HCT116 (cell line): ENCODE measurements at regions not wholly inside any gene's neighbourhood (a gene's known extent, or its start where the extent isn't known, plus 50 kb on each side); places are given as distances from the start of the nearest gene placed in this dataset.

Experiments used
- EGR1 ChIP-seq: IDR thresholded peaks from 2 replicates; pipeline ENCODE4 v1.6.1; 2012; ENCODE audit warnings: low read depth
- EZH2 ChIP-seq: fragments of 200-600 bp; sonication (generic); IDR thresholded peaks from 2 replicates; pipeline ENCODE4 v1.6.1; 2017; ENCODE audit warnings: antibody characterized with exemption, mixed run types
- FOSL1 ChIP-seq: IDR thresholded peaks from 2 replicates; pipeline ENCODE4 v1.6.1; 2012; ENCODE audit warnings: low read depth
- POLR2A ChIP-seq: IDR thresholded peaks from 2 replicates; pipeline ENCODE4 v1.7.0; 2011; ENCODE audit warnings: borderline replicate concordance; ENCODE audit not compliant: insufficient read depth, insufficient read length; ENCODE audit errors: extremely low read depth
- POLR2AphosphoS5 ChIP-seq: IDR thresholded peaks from 2 replicates; pipeline ENCODE4 v1.6.1; 2011; ENCODE audit warnings: mild to moderate bottlenecking, low read depth, low read length, moderate library complexity
- SP1 ChIP-seq: IDR thresholded peaks from 2 replicates; pipeline ENCODE4 v1.6.1; 2012; ENCODE audit warnings: low read depth
- TCF7L2 ChIP-seq: IDR thresholded peaks from 2 replicates; pipeline ENCODE4 v1.7.0; 2011; ENCODE audit warnings: borderline replicate concordance, inconsistent platforms; ENCODE audit not compliant: insufficient read depth, insufficient read length; ENCODE audit errors: extremely low read depth
- YY1 ChIP-seq: IDR thresholded peaks from 2 replicates; pipeline ENCODE4 v1.6.1; 2011; ENCODE audit warnings: low read length, low read depth, moderate library complexity, mild to moderate bottlenecking; ENCODE audit not compliant: insufficient replicate concordance; ENCODE audit errors: extremely low read depth
- ZNF274 ChIP-seq: fragments of 200-500 bp; sonication (Bioruptor generic); IDR thresholded peaks from 2 replicates; pipeline ENCODE4 v1.6.1; 2014; ENCODE audit warnings: mild to moderate bottlenecking, low read depth, low read length, inconsistent platforms
- TF ChIP-seq, protein P1 (sequence below): IDR thresholded peaks from 2 replicates; pipeline ENCODE4 v1.6.1; 2012; ENCODE audit warnings: low read depth
- TF ChIP-seq, protein P2 (sequence below), 3 experiments: fragments of 200-600 bp in 1 of 3; sonication (generic) in 1 of 3; IDR thresholded peaks in 2 of 3; conservative IDR thresholded peaks in 1 of 3; 2 replicates each; pipeline ENCODE4 v1.5.1; 2012 to 2017; ENCODE audit warnings: low read depth in 2 of 3, low read length in 2 of 3, antibody characterized with exemption in 1 of 3, borderline replicate concordance in 1 of 3, control low read depth in 1 of 3, mild to moderate bottlenecking in 1 of 3, mixed read lengths in 1 of 3, mixed run types in 1 of 3, moderate library complexity in 1 of 3; ENCODE audit not compliant: insufficient read depth in 1 of 3

DNA sequence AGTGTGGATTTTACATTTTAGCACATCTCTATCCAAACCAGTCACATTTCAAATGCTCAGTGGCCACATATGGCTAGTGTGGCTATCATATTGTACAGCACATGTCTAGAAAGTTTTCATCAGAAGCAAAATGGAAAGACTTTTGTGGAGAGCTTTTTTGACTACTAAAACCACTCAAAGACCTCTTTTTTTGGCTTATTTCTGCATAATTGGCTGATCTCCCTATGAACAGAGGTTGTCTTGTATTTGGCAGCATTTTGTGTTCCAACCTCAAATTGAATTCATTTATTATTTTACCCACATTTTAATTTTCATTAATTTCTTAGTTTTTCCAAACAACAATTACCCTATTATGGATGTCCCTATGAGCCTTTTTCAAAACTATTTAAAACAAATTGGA lies 395.7 kb downstream of the TLE1 start:
- TF ChIP-seq ZNF274 (no peak), EZH2 (no peak), YY1 (no peak), POLR2AphosphoS5 (no peak), POLR2A (no peak), TCF7L2 (no peak), SP1 (no peak), FOSL1 (no peak), EGR1 (no peak)
- TF ChIP-seq, protein P1, sequence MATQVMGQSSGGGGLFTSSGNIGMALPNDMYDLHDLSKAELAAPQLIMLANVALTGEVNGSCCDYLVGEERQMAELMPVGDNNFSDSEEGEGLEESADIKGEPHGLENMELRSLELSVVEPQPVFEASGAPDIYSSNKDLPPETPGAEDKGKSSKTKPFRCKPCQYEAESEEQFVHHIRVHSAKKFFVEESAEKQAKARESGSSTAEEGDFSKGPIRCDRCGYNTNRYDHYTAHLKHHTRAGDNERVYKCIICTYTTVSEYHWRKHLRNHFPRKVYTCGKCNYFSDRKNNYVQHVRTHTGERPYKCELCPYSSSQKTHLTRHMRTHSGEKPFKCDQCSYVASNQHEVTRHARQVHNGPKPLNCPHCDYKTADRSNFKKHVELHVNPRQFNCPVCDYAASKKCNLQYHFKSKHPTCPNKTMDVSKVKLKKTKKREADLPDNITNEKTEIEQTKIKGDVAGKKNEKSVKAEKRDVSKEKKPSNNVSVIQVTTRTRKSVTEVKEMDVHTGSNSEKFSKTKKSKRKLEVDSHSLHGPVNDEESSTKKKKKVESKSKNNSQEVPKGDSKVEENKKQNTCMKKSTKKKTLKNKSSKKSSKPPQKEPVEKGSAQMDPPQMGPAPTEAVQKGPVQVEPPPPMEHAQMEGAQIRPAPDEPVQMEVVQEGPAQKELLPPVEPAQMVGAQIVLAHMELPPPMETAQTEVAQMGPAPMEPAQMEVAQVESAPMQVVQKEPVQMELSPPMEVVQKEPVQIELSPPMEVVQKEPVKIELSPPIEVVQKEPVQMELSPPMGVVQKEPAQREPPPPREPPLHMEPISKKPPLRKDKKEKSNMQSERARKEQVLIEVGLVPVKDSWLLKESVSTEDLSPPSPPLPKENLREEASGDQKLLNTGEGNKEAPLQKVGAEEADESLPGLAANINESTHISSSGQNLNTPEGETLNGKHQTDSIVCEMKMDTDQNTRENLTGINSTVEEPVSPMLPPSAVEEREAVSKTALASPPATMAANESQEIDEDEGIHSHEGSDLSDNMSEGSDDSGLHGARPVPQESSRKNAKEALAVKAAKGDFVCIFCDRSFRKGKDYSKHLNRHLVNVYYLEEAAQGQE, result no peak
- TF ChIP-seq, protein P2, sequence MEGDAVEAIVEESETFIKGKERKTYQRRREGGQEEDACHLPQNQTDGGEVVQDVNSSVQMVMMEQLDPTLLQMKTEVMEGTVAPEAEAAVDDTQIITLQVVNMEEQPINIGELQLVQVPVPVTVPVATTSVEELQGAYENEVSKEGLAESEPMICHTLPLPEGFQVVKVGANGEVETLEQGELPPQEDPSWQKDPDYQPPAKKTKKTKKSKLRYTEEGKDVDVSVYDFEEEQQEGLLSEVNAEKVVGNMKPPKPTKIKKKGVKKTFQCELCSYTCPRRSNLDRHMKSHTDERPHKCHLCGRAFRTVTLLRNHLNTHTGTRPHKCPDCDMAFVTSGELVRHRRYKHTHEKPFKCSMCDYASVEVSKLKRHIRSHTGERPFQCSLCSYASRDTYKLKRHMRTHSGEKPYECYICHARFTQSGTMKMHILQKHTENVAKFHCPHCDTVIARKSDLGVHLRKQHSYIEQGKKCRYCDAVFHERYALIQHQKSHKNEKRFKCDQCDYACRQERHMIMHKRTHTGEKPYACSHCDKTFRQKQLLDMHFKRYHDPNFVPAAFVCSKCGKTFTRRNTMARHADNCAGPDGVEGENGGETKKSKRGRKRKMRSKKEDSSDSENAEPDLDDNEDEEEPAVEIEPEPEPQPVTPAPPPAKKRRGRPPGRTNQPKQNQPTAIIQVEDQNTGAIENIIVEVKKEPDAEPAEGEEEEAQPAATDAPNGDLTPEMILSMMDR (IDR thresholded peaks at IDR 0.05 in 2 of 3, conservative IDR thresholded peaks at IDR 0.05 in 1 of 3; ENCODE audit: borderline replicate concordance in 1 of 3, insufficient read depth in 1 of 3, low read depth in 2 of 3, low read length in 2 of 3), result no peak
